Testis (tissue), 2 donors: ENCODE measurements at regions not wholly inside any gene's neighbourhood (a gene's known extent, or its start where the extent isn't known, plus 50 kb on each side); places are given as distances from the start of the nearest gene placed in this dataset.

ENCODE experiments used
- DNase-seq: peaks from one replicate; pipeline ENCODE4 v3.0.0-alpha.2; 2019
- H3K27ac ChIP-seq, 2 donors: fragments of 200-600 bp; sonication (generic); one replicate each; pipeline ENCODE4 v1.5.1; 2019
- H3K27me3 ChIP-seq: fragments of 200-600 bp; sonication (generic); one replicate; pipeline ENCODE4 v1.5.1; 2019
- H3K36me3 ChIP-seq: fragments of 200-600 bp; sonication (generic); one replicate; pipeline ENCODE4 v1.5.1; 2017; ENCODE audit warnings: low read depth; ENCODE audit errors: missing control alignments
- H3K4me1 ChIP-seq: fragments of 200-600 bp; sonication (generic); one replicate; pipeline ENCODE4 v1.5.1; 2019
- H3K4me3 ChIP-seq, 2 donors: fragments of 200-600 bp; sonication (generic); one replicate each; pipeline ENCODE4 v1.5.1; 2017 to 2019
- H3K9me3 ChIP-seq: fragments of 200-600 bp; sonication (generic); one replicate; pipeline ENCODE4 v1.5.1; 2017
- POLR2A ChIP-seq: fragments of 450-650 bp; IDR thresholded peaks from one replicate; pipeline ENCODE4 v1.6.1; 2017; ENCODE audit warnings: antibody characterized with exemption, mild to moderate bottlenecking, moderate library complexity
- WGBS, 2 donors: methylation state at CpG; one replicate each; pipeline ENCODE4 v1.1.5; 2018; 5-methylcytosine and 5-hydroxymethylcytosine counted together
- intact Hi-C: fragments of 100-400 bp; cut with DNase I; formaldehyde crosslinking; loops from one replicate; pipeline ENCODE4 v1.15.1; 2023; ENCODE audit warnings: low total_unique reads
- TF ChIP-seq, protein P1 (sequence below), 3 experiments: fragments of 450-650 bp in 2 of 3; fragments of 200-600 bp in 1 of 3; sonication (generic) in 1 of 3; IDR thresholded peaks; one replicate each; pipeline ENCODE4 v1.5.1; 2016 to 2019; ENCODE audit warnings: antibody characterized with exemption in 3 of 3, mild to moderate bottlenecking in 2 of 3, moderate library complexity in 1 of 3

DNA sequence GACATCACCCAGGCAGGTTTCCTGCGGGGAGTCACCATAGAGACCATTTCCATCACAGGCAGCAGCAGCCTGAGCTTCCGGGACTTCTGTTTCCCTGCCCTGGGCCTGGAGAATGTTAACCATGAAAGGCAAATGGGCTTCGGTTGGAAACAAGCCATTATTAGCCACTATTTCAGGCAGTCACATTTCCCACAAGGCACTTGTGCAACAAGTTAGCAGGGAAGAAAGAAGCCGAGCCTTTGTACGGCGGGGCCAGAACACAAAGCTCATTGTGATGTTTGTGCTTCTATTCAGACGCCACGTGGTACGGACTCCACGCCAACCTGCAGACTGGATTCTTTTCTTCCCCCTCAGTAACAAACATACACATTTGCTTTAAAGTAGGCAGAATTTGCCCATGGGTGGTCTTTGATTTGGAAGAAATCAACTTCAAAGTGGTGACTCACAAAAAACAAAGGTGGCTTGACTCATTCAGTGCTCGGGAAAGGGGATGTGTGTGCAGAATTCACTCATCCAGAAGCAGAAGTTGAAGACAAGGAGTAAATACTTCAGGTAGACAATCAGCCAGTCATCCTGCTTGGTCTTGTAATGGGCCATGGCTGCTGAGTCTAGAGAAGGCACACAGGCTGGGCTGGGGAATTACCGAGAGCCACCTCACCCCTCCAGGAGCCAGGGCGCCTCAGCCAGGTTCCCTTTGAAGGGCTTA, 154.2 kb upstream of the PRMT8 start:
- no peak overlapping the region for H3K4me3 ChIP-seq
- no peaks in the 10 kb centered on the region for H3K9me3 ChIP-seq
- H3K27me3 ChIP-seq, result no peaks in the 10 kb centered on the region
- TF ChIP-seq, protein P1, sequence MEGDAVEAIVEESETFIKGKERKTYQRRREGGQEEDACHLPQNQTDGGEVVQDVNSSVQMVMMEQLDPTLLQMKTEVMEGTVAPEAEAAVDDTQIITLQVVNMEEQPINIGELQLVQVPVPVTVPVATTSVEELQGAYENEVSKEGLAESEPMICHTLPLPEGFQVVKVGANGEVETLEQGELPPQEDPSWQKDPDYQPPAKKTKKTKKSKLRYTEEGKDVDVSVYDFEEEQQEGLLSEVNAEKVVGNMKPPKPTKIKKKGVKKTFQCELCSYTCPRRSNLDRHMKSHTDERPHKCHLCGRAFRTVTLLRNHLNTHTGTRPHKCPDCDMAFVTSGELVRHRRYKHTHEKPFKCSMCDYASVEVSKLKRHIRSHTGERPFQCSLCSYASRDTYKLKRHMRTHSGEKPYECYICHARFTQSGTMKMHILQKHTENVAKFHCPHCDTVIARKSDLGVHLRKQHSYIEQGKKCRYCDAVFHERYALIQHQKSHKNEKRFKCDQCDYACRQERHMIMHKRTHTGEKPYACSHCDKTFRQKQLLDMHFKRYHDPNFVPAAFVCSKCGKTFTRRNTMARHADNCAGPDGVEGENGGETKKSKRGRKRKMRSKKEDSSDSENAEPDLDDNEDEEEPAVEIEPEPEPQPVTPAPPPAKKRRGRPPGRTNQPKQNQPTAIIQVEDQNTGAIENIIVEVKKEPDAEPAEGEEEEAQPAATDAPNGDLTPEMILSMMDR (IDR thresholded peaks at IDR 0.05), result no peak
- TF ChIP-seq POLR2A, result no peak
- H3K27ac ChIP-seq, result no peak overlapping the region
- no peaks in the 10 kb centered on the region for H3K36me3 ChIP-seq
- peaks cover 4% of the 10 kb centered on the region for H3K4me1 ChIP-seq
- intact Hi-C loops, result no loop called here
- 79 to 84% methylated on average over 12 to 13 of the region's 13 CpGs for WGBS, 2 donors
- peak; percentile 59 for DNase-seq

DNA sequence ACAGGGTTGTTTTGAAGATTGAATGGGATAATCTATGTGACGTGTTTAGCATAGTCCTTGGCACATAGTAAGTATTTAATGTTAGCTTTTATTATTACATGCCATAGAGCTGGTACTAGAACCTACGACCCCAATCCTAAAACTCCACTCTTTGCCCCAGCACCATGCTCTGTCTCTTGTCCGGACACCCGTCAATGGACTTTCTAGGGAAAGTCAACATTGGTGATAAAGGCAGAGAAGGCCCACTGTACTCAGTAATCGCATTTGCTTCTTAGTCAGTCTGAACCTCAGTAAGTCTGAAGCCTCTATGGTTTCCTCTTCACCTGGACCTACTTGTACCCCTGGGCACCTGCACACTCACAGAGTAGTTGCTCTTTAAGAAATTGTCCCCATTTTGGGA, 153.1 kb upstream of the PRMT8 start:
- DNase-seq, result no peak

DNA sequence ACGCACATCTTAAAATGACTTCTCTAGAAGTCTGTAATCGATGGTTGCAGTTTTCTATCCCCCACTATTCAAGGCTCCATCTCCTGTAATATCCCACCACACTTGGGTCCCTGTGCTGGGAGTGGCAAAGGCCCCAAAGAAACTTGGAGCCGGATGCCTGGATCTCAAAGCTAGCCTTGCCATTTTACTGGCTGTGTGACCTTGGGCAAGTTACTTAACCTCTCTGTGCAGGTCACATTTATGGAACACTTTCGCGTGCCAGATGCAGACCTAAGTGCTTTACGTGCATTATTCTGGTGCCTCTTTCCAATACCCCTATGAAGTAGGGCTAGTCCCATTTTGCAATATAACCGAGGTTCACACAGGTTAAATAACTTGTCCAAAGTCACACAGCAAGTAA, 151.8 kb upstream of the PRMT8 start:
- intact Hi-C loops, result no loop called here
- Histone ChIP-seq H3K9me3 (no peaks in the 10 kb centered on the region), H3K27ac (no peak overlapping the region), H3K4me1 (peaks cover 7% of the 10 kb centered on the region), H3K36me3 (no peaks in the 10 kb centered on the region), H3K27me3 (no peaks in the 10 kb centered on the region), H3K4me3 (no peak overlapping the region)
- no peak for DNase-seq
- TF ChIP-seq POLR2A, result no peak
- TF ChIP-seq, protein P1 (IDR thresholded peaks at IDR 0.05), result no peak
- WGBS, 2 donors, result 96 to 97% methylated on average over 3 to 7 of the region's 7 CpGs

More for the DNA sequence above, 153.1 kb upstream of the PRMT8 start:
- WGBS, 2 donors, result 84 to 100% methylated on average over 5 of the region's 5 CpGs
- Histone ChIP-seq H3K27me3 (no peaks in the 10 kb centered on the region), H3K36me3 (no peaks in the 10 kb centered on the region), H3K4me1 (peaks cover 7% of the 10 kb centered on the region), H3K4me3 (no peak overlapping the region), H3K27ac (no peak overlapping the region), H3K9me3 (no peaks in the 10 kb centered on the region)
- intact Hi-C loops, result no loop called here
- TF ChIP-seq, protein P1 (IDR thresholded peaks at IDR 0.05), result no peak
- no peak for TF ChIP-seq POLR2A

DNA sequence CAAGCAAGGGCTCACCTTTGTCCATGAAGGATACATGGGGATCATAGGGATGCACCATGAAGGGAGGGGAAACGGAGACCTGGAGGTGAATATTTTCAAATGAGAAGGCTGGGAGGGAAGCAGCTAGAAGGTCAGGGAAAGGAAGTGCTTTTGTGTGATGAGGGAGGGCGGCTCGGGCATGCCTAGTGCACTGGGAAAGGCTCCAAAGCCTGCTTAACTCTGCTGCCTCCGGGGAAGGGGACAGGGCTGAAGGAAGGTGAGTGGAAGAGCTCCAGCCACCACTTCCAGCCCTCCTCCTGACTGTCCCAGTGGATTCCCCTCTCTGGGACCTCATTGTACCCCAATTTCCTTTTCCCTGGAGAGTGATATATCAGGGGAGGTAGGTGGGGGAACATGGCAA, 149.4 kb upstream of the PRMT8 start:
- TF ChIP-seq POLR2A, result no peak
- TF ChIP-seq, protein P1 (IDR thresholded peaks at IDR 0.05), result no peak
- 34 to 52% methylated on average over 4 of the region's 4 CpGs for WGBS, 2 donors
- Histone ChIP-seq H3K27ac (no peak overlapping the region), H3K4me1 (peaks cover 7% of the 10 kb centered on the region), H3K36me3 (no peaks in the 10 kb centered on the region), H3K4me3 (no peak overlapping the region), H3K27me3 (no peaks in the 10 kb centered on the region), H3K9me3 (no peaks in the 10 kb centered on the region)
- intact Hi-C loops, result no loop called here
- DNase-seq, result peak; percentile 32

DNA sequence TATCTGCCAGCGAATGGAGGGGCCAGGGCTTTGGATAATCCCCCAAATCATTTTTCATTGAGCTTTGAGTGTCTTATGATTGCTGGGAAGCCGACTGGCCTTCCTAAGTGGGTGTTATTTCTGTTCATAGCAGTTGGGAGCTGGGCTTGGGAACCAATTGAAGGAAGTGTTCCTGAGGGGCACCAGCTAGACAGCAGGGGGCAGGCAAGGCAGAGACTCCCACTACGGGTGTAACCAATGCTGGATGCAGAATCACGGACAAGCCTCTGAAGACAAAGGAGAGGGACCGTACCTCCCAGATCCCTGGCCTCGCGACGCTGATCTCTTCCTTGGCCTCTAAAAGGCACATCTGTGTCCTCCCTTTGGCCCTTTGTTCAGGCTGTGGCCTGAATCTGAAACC, 149.0 kb upstream of the PRMT8 start:
- TF ChIP-seq, protein P1 (IDR thresholded peaks at IDR 0.05), result peak; percentile 17 to 49 (median 39)
- TF ChIP-seq POLR2A, result no peak
- Histone ChIP-seq H3K4me1 (peaks cover 7% of the 10 kb centered on the region), H3K9me3 (no peaks in the 10 kb centered on the region), H3K4me3 (no peak overlapping the region), H3K27me3 (no peaks in the 10 kb centered on the region), H3K36me3 (no peaks in the 10 kb centered on the region), H3K27ac (no peak overlapping the region)
- intact Hi-C loops, result no loop called here
- 30 to 31% methylated on average over 8 of the region's 8 CpGs for WGBS, 2 donors
- DNase-seq, result peak; percentile 85
